CD4-positive, alpha-beta T cell (primary cell): ENCODE measurements at regions not wholly inside any gene's neighbourhood (a gene's known extent, or its start where the extent isn't known, plus 50 kb on each side); places are given as distances from the start of the nearest gene placed in this dataset.

ENCODE experiments used
- ATAC-seq: fragments of 200-7000 bp; cut with Tn5 transposase; one replicate; pipeline ENCODE4 v1.10.0; 2022; ENCODE audit warnings: mild to moderate bottlenecking; ENCODE audit not compliant: poor library complexity
- CTCF ChIA-PET: fragments of 350-600 bp; sonication (Branson Sonifier 250); formaldehyde crosslinking; loops from one replicate; lab custom pipeline; 2021; ENCODE audit warnings: antibody characterized with exemption, inconsistent platforms; lab: Charles Lee
- POLR2A ChIA-PET: fragments of 350-600 bp; sonication (Branson Sonifier 250); formaldehyde crosslinking; loops from one replicate; lab custom pipeline; 2021; ENCODE audit warnings: antibody characterized with exemption, inconsistent platforms; lab: Charles Lee
- DNase-seq, 14 experiments: peaks; one replicate each; pipeline ENCODE4 v3.0.0-alpha.2; 2013 to 2020; ENCODE audit warnings: mixed read lengths in 2 of 14
- H3K27ac ChIP-seq, 2 donors: one replicate each; pipeline versions ENCODE4 v1.5.1 to v1.7.0; 2013; ENCODE audit warnings: low read length in 2 of 2, low read depth in 1 of 2, mild to moderate bottlenecking in 1 of 2
- H3K27me3 ChIP-seq, 2 experiments: 1 replicate in 1 of 2; 2 replicates in 1 of 2; pipeline versions ENCODE4 v1.6.1 to v1.7.0; 2013; ENCODE audit warnings: low read length in 2 of 2, control low read depth in 1 of 2, mild to moderate bottlenecking in 1 of 2, moderate library complexity in 1 of 2; ENCODE audit not compliant: insufficient read depth in 2 of 2, control insufficient read depth in 1 of 2
- H3K36me3 ChIP-seq: one replicate; pipeline ENCODE4 v1.6.1; 2013; ENCODE audit warnings: low read length, control low read depth; ENCODE audit not compliant: insufficient read depth
- H3K4me1 ChIP-seq: one replicate; pipeline ENCODE4 v1.6.1; 2013; ENCODE audit warnings: low read length, control low read depth; ENCODE audit not compliant: insufficient read depth
- H3K4me3 ChIP-seq: one replicate; pipeline ENCODE4 v1.5.1; 2013; ENCODE audit warnings: mild to moderate bottlenecking, low read length, moderate library complexity
- H3K9me3 ChIP-seq, 2 experiments: 1 replicate in 1 of 2; 2 replicates in 1 of 2; pipeline versions ENCODE4 v1.6.1 to v1.7.0; 2013; ENCODE audit warnings: low read length in 2 of 2, mild to moderate bottlenecking in 2 of 2, control low read depth in 1 of 2, moderate library complexity in 1 of 2; ENCODE audit not compliant: control insufficient read depth in 1 of 2, insufficient read depth in 1 of 2
- H3K27ac Mint-ChIP-seq: one replicate; pipeline ENCODE4 v1.8.0; 2020; ENCODE audit warnings: mixed read lengths
- H3K27me3 Mint-ChIP-seq: one replicate; pipeline ENCODE4 v1.8.0; 2021; ENCODE audit warnings: mixed read lengths
- H3K36me3 Mint-ChIP-seq: one replicate; pipeline ENCODE4 v1.8.0; 2021; ENCODE audit warnings: low read depth, mixed read lengths
- H3K4me1 Mint-ChIP-seq: one replicate; pipeline ENCODE4 v1.8.0; 2021; ENCODE audit warnings: low read depth, mixed read lengths
- H3K4me3 Mint-ChIP-seq: one replicate; pipeline ENCODE4 v1.8.0; 2020; ENCODE audit warnings: mild to moderate bottlenecking, mixed read lengths
- H3K9me3 Mint-ChIP-seq: one replicate; pipeline ENCODE4 v1.8.0; 2020; ENCODE audit warnings: mixed read lengths
- intact Hi-C, 2 experiments: fragments of 100-400 bp; cut with DNase I in 1 of 2; cut with micrococcal nuclease in 1 of 2; formaldehyde crosslinking; loops; one replicate each; pipeline versions ENCODE4 v1.15.1 to v1.9.0; 2023 to 2025; cut with DNase I, micrococcal nuclease
- TF ChIP-seq, protein P1 (sequence below): fragments of 200-600 bp; IDR thresholded peaks from one replicate; pipeline ENCODE4 v1.8.0; 2022; ENCODE audit warnings: antibody characterized with exemption, mild to moderate bottlenecking

DNA sequence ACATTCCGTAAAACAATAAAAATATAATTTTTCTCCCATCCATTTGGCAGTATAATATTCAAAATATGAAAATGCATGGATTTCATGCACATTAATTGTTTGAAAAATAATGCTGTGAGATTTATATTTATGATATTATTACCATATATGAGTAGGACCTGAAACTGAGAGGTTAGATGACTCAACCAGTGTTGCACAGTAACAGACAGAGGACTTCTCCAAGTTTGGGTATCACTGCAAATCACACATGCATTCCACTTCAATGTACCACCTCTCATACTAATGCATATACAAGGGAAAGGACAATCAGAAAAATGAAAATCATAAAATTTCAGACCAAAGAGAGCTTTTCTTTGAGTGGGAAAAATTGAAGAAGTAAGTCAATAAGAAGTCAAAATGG, 269.5 kb downstream of the SOCS6 start:
- Mint-ChIP-seq H3K27me3 (no peaks in the 10 kb centered on the region), H3K4me3 (no peak overlapping the region), H3K27ac (no peak overlapping the region), H3K36me3 (no peaks in the 10 kb centered on the region), H3K9me3 (peaks cover 2% of the 10 kb centered on the region), H3K4me1 (no peaks in the 10 kb centered on the region)
- CTCF ChIA-PET, result interaction anchor here (0.6 to 1.1 kb wide), 2 partner anchors 21 to 23 kb away, joined by 3 read pairs; no protein-coding TSS in a partner anchor
- Histone ChIP-seq H3K4me3 (no peak overlapping the region), H3K27me3 (no peaks in the 10 kb centered on the region), H3K9me3 (no peaks in the 10 kb centered on the region), H3K4me1 (no peaks in the 10 kb centered on the region), H3K36me3 (no peaks in the 10 kb centered on the region), H3K27ac (no peak overlapping the region)
- DNase-seq, result no peak
- TF ChIP-seq, protein P1, sequence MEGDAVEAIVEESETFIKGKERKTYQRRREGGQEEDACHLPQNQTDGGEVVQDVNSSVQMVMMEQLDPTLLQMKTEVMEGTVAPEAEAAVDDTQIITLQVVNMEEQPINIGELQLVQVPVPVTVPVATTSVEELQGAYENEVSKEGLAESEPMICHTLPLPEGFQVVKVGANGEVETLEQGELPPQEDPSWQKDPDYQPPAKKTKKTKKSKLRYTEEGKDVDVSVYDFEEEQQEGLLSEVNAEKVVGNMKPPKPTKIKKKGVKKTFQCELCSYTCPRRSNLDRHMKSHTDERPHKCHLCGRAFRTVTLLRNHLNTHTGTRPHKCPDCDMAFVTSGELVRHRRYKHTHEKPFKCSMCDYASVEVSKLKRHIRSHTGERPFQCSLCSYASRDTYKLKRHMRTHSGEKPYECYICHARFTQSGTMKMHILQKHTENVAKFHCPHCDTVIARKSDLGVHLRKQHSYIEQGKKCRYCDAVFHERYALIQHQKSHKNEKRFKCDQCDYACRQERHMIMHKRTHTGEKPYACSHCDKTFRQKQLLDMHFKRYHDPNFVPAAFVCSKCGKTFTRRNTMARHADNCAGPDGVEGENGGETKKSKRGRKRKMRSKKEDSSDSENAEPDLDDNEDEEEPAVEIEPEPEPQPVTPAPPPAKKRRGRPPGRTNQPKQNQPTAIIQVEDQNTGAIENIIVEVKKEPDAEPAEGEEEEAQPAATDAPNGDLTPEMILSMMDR, result no peak
- intact Hi-C loops, result no loop called here
- POLR2A ChIA-PET, result no interaction called here
- no peak for ATAC-seq

DNA sequence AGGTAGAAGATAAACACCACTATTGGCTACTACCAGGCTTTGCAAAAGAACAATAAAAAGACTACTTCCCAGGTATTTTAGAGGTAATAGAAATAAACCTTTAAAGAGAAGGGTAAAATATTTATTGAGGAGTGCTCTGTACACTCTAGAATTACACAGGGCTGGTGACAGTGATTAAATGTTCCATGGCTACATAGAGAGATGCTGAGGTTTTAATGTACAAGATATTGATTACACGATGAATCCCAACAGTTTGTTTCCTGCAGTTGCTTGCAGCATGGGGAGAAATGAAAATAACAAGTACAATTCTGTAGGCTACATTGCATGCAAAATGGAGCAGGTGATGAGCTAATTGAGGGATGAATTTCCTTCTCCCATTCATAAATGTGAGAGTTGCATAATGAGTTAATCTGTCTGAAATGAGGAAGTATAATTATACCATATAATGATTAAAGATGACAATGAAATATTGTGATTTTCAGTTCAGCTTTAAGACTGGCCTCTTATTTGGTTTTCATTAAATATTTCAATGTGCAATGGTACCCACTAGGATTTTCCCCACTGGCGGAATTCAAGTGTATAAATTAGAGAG, 266.1 kb downstream of the SOCS6 start:
- TF ChIP-seq, protein P1, result no peak
- no peak overlapping the region for H3K4me3 ChIP-seq
- intact Hi-C loops, result no loop called here
- peaks cover 0 to 4% of the 10 kb centered on the region in 2 experiments for H3K9me3 ChIP-seq
- H3K27ac Mint-ChIP-seq, result no peak overlapping the region
- H3K27me3 Mint-ChIP-seq, result no peaks in the 10 kb centered on the region
- H3K9me3 Mint-ChIP-seq, result no peaks in the 10 kb centered on the region
- H3K36me3 Mint-ChIP-seq, result no peaks in the 10 kb centered on the region
- H3K27me3 ChIP-seq, result no peaks in the 10 kb centered on the region
- no peak overlapping the region for H3K4me3 Mint-ChIP-seq
- DNase-seq (no peak), ATAC-seq (no peak)
- no peaks in the 10 kb centered on the region for H3K36me3 ChIP-seq
- ChIA-PET CTCF (no interaction called here), POLR2A (no interaction called here)
- H3K27ac ChIP-seq, result no peak overlapping the region
- no peaks in the 10 kb centered on the region for H3K4me1 ChIP-seq
- H3K4me1 Mint-ChIP-seq, result no peaks in the 10 kb centered on the region

DNA sequence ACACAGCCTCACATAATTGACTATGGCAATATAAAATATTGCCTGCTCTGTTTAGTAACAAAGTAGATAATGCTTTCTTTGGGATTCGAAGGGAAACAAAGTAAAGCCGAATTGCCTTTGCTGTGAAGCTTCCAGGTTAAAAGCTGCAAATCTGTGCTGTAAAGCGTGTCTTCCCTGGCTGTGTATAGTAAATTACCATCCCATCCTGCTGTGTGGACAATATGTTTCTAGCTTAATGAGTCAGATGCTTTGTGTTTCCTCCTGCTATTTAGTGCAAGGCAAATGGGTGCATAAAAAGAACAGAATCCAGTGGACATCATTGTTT, 265.1 kb downstream of the SOCS6 start:
- H3K36me3 ChIP-seq, result no peaks in the 10 kb centered on the region
- H3K4me3 Mint-ChIP-seq, result no peak overlapping the region
- H3K4me1 Mint-ChIP-seq, result no peaks in the 10 kb centered on the region
- H3K27me3 Mint-ChIP-seq, result no peaks in the 10 kb centered on the region
- H3K27ac Mint-ChIP-seq, result no peak overlapping the region
- intact Hi-C loops, result no loop called here
- no peak for ATAC-seq
- TF ChIP-seq, protein P1, result no peak
- no peaks in the 10 kb centered on the region for H3K9me3 Mint-ChIP-seq
- H3K4me1 ChIP-seq, result no peaks in the 10 kb centered on the region
- CTCF ChIA-PET, result no interaction called here
- H3K4me3 ChIP-seq, result no peak overlapping the region
- DNase-seq, result no peak
- POLR2A ChIA-PET, result no interaction called here
- H3K9me3 ChIP-seq, result peaks cover 0 to 6% of the 10 kb centered on the region in 2 experiments
- H3K27me3 ChIP-seq, result no peaks in the 10 kb centered on the region
- H3K27ac ChIP-seq, result no peak overlapping the region
- no peaks in the 10 kb centered on the region for H3K36me3 Mint-ChIP-seq
